ENCODE measurements at regions not wholly inside any gene's neighbourhood (a gene's known extent, or its start where the extent isn't known, plus 50 kb on each side); places are given as distances from the start of the nearest gene placed in this dataset.

DNA sequence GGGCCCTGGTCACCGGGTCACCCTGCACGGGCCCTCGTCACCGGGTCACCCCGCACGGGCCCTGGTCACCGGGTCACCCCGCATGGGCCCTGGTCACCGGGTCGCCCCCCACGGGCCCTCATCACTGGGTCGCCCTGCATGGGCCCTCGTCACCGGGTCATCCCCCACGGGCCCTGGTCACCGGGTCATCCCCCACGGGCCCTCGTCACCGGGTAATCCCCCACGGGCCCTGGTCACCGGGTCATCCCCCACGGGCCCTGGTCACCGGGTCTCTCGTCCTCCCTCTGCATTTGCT, 77.6 kb downstream of the RIPK4 start:
- no peak for DNase-seq
- peaks cover 9% of the 10 kb centered on the region for H3K9me3 Mint-ChIP-seq
- H3K4me1 Mint-ChIP-seq: peaks cover 27% of the 10 kb centered on the region
- no peak overlapping the region for H3K4me3 Mint-ChIP-seq
- peaks cover 28% of the 10 kb centered on the region for H3K27me3 Mint-ChIP-seq (ENCODE audit: low read depth, poor library complexity)
- TF ChIP-seq, protein P1, sequence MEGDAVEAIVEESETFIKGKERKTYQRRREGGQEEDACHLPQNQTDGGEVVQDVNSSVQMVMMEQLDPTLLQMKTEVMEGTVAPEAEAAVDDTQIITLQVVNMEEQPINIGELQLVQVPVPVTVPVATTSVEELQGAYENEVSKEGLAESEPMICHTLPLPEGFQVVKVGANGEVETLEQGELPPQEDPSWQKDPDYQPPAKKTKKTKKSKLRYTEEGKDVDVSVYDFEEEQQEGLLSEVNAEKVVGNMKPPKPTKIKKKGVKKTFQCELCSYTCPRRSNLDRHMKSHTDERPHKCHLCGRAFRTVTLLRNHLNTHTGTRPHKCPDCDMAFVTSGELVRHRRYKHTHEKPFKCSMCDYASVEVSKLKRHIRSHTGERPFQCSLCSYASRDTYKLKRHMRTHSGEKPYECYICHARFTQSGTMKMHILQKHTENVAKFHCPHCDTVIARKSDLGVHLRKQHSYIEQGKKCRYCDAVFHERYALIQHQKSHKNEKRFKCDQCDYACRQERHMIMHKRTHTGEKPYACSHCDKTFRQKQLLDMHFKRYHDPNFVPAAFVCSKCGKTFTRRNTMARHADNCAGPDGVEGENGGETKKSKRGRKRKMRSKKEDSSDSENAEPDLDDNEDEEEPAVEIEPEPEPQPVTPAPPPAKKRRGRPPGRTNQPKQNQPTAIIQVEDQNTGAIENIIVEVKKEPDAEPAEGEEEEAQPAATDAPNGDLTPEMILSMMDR (IDR thresholded peaks at IDR 0.05): no peak
- H3K27ac Mint-ChIP-seq: no peak overlapping the region
- no peaks in the 10 kb centered on the region for H3K36me3 Mint-ChIP-seq (ENCODE audit: low read depth)

DNA sequence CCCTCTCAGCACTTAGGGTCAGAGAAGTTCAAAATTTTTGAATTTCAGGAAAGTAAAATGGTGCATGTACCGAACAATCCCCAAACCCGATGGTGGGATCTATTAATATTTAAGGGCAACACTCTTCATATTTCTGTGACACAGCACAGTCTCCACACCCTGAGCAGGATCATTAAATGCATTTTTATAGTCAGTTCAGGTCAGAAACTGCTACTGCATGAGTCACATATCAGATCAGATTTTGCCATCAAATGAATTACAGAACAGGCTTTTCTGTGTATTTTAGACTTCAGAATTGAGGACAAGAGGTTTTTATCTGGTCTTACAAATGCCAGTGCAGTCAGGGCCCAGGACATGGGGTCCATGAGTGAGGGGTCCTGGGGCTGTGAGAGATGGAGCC, 79.2 kb downstream of the RIPK4 start:
- peaks cover 41% of the 10 kb centered on the region for H3K4me1 Mint-ChIP-seq
- peaks cover 22% of the 10 kb centered on the region for H3K27me3 Mint-ChIP-seq (ENCODE audit: low read depth, poor library complexity)
- H3K36me3 Mint-ChIP-seq (ENCODE audit: low read depth): no peaks in the 10 kb centered on the region
- H3K27ac Mint-ChIP-seq: no peak overlapping the region
- H3K9me3 Mint-ChIP-seq: peaks cover 3% of the 10 kb centered on the region
- TF ChIP-seq, protein P1 (IDR thresholded peaks at IDR 0.05): no peak
- no peak overlapping the region for H3K4me3 Mint-ChIP-seq
- no peak for DNase-seq

DNA sequence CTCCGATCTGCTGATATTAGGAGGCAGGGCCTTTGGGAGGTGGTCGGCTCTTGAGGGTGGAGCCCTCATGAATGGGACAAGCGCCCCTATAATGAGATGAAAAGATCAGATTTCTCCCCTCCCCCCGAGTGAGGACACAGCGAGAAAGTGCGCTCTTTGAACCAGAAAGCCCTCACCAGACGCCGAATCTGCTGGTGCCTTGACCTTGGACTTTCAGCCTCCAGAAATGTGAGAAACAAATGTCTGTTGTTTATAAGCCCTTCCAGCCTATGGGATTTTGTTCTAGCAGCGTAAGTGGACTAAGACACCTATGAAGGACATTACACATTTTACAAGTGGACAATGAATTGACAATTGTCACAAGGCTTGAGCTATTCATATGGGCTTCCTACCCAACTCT, 80.2 kb downstream of the RIPK4 start:
- TF ChIP-seq, protein P1 (IDR thresholded peaks at IDR 0.05): no peak
- DNase-seq: no peak
- Mint-ChIP-seq H3K9me3 (peaks cover 3% of the 10 kb centered on the region), H3K27ac (no peak overlapping the region), H3K4me1 (peaks cover 50% of the 10 kb centered on the region), H3K27me3 (ENCODE audit: low read depth, poor library complexity) (peaks cover 18% of the 10 kb centered on the region), H3K4me3 (no peak overlapping the region), H3K36me3 (ENCODE audit: low read depth) (no peaks in the 10 kb centered on the region)

DNA sequence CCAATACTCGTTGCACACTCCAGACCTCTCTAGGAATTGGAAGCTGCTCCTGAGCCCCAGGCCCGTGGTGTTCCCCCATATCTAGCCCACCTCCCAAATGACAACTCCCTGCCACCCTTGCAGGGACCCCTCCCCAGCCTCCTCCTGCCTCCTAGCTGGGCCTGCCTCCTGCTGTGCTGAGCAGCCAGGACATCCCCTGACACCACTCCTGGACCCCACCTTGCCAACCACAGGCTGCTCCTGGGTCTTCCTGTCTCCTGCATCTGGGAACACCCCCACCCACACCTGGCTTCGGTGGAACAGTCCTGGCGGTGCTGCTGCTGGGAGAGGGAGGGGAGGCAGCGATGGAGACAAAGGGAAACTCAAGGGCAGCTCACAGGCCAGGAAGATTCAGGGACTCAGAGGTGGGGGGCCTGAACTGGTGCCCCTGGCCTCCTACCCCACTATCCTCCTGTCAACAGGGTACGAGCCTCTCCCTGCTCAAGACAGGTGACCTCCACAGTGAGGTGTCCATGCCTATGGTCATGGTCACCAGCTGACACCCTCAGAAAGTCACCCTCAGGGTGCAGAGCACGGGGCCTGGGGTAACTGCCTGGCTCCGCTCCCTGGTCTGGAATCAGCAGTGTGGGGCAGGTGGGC, 81.2 kb downstream of the RIPK4 start:
- Mint-ChIP-seq H3K27ac (no peak overlapping the region), H3K36me3 (ENCODE audit: low read depth) (no peaks in the 10 kb centered on the region), H3K9me3 (peaks cover 3% of the 10 kb centered on the region), H3K4me1 (peaks cover 60% of the 10 kb centered on the region), H3K27me3 (ENCODE audit: low read depth, poor library complexity) (peaks cover 18% of the 10 kb centered on the region), H3K4me3 (no peak overlapping the region)
- TF ChIP-seq, protein P1 (IDR thresholded peaks at IDR 0.05): no peak
- no peak for DNase-seq

DNA sequence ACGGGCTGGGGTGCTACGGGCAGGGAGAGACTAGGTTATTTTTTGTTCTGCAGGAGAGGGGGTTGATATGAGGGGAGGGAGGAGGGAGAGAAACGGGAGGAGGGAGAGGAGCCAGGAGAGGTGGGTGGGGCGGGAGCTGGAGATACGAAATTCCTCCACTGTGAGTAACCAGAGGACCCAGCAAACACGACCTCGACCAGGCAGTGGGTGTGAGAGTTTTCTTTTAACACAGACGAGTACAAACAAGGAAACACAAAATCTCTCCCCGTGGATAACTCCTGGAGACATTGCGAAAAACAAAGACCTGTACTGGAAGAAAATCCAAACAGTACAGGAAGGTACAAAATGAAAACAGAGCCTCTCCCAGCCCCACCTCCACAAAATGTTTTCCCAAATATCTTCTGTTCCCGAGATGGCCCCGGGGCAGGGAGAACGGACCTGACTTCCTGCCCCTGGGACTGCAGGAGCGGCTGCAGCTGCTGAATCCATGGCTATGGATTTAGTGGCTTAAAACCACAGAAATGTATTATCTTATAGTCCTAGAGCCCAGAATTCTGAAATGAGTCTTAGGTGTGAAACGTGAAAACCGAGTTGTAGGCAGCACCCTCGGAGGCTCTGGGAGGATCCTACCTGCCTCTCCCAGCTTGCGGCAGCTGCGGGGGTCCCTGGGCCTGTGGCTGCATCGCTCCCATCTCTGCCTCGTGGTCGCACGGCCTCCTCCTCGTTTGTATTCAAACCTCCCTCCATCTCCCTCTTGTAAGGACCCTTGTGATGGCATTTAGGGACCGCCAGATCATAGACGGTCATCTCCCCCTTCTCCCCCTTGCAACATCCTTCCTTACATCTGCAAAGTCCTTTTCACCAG, 82.2 kb downstream of the RIPK4 start:
- DNase-seq: no peak
- TF ChIP-seq, protein P1 (IDR thresholded peaks at IDR 0.05): no peak
- peaks cover 2% of the 10 kb centered on the region for H3K9me3 Mint-ChIP-seq
- peaks cover 68% of the 10 kb centered on the region for H3K4me1 Mint-ChIP-seq
- no peak overlapping the region for H3K4me3 Mint-ChIP-seq
- H3K36me3 Mint-ChIP-seq (ENCODE audit: low read depth): no peaks in the 10 kb centered on the region
- peaks cover 15% of the 10 kb centered on the region for H3K27me3 Mint-ChIP-seq (ENCODE audit: low read depth, poor library complexity)
- H3K27ac Mint-ChIP-seq: no peak overlapping the region

DNA sequence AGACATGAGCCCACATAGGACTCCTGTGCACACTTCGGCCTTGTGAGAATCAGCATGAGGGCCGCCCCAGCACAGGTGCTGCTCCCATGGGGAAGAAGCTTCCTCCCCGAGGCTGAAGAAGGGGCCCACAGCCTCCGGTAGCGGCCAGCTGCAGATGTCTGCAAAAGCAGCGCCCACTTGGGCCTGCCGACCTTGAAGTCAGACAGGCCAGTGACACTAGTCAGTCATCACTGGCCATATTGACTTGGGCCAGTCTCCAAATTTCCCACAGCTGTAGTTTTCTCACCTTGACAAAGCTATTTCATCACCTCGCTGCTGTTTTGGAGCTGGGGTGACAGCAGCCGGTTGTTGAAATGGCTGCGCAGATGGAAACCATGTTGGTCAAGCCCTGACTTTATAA, 83.0 kb downstream of the RIPK4 start:
- TF ChIP-seq, protein P1 (IDR thresholded peaks at IDR 0.05): no peak
- Mint-ChIP-seq H3K36me3 (ENCODE audit: low read depth) (no peaks in the 10 kb centered on the region), H3K9me3 (no peaks in the 10 kb centered on the region), H3K27me3 (ENCODE audit: low read depth, poor library complexity) (peaks cover 17% of the 10 kb centered on the region), H3K4me3 (no peak overlapping the region), H3K4me1 (peaks cover 75% of the 10 kb centered on the region), H3K27ac (no peak overlapping the region)
- DNase-seq: no peak
